ENCODE measurements at regions not wholly inside any gene's neighbourhood (a gene's known extent, or its start where the extent isn't known, plus 50 kb on each side); places are given as distances from the start of the nearest gene placed in this dataset.

DNA sequence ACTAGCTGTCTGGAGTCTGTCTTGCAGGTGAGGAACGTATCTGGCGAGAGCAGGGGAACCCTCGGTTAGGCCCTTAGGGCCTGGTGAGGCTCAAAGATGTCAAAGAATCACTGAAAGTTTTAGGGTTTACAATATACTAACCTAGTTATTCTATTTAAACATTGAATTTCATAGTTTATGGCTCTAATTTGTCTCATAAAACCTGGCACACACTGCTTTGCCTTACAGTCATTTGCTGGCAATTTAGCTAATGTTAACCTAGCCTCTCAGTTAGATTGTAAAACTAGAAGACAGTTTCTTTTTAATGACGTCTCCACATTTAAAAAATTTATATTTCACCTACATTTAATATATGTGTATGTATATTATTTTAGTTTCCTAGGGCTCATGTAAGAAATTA is 89.6 kb upstream of the DOCK10 start:
- no peak for DNase-seq

GRCh38 chr2:225130093-225130492 is 87.8 kb upstream of the DOCK10 start:
- DNase-seq = no peak

- DNase-seq = no peak
Measured at GRCh38 chr2:225124311-225125017, 82.2 kb upstream of the DOCK10 start.

DNA sequence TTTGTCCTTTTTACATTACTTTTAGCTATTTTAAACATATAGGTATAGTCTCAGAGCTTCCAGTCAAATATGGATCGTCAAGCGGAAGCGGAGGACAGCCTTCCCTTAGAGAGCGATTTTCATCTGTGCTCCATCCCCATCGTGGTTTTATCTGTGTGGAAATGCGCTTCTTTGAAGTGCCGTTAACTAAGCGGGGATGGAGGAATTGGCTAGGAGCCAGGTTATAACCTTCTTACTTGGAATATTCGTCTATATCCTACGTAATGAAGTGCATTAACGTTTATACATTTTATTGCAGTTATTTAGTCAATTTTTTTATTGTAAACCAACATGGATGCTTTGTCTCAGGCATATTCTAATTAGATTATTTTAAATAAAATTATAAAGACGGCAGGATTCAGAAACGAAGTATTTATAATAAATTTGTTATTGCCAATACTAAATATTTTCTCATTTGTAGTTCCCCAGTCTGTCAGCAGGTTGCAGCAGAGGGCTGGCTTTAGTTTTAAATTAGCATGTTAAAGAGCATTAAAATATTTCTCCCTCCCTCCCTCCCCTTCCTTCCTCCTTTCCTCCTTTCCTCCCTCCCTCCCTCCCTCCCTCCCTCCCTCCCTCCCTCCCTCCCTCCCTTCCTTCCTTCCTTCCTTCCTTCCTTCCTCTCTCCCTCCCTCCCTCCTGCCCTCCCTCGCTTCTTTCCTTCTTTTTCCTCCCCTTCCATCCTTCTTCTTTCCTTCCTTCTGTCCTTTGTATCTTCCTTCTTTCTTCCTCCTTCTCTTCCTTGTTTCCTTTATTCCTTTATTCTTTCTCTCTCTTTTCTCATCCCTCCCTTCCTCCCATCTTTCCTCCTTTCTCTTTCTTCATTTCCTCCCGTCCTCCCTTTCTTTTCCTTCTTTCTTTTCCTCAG is 80.6 kb upstream of the DOCK10 start:
- peak; percentile 31 for DNase-seq

- no peak for DNase-seq
Measured at GRCh38 chr2:225122007-225122406, 79.7 kb upstream of the DOCK10 start.

DNA sequence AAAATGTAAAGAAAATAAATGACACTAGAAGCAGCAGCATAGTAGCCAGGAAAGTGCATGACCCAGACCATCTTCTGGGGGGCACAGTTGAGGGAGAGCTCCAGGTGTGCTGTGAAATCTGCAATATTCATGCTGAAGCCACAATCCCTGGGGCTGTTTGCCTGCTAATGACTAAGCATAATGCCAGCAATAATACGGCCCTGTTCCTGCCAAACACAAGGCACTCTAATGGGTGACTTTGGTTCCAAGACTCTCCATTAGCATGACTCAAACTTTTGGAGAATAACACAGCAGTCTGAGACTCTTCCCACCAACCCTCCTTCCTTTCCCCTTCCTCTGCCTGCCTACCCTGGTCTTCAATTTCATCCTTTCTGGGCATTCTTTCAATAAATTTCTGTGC is 77.9 kb upstream of the DOCK10 start:
- no peak for DNase-seq

DNA sequence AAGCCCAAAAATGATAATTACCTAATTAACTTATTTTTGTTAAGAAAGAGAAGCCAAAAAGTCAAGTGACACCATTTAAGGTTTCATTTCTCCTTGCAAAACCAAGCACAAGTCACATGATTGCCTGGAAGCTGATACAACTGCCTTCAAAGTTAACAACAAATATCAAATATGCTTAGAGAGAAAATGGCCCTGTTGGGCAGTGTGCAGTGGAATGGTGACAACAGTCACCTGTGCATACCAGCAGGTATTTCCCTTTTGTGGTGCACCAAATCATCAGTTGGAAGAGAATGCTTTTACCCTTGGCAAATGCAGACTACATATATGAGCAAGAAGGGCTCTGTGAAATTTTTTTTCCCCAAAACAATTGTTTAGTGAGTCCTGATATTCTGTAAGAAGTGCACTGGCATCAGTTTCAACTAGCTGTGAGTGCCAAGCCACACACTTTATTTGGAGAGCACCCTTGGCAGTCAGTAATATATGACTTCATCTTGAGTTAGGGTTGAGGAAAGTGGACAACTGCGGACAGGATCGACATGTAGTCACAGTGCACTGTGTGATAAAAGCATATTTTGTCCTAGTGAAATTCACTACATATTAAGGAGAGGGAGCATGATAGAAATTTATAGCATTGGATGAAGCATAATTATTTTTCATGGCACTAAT is 74.9 kb upstream of the DOCK10 start:
- no peak for DNase-seq

DNA sequence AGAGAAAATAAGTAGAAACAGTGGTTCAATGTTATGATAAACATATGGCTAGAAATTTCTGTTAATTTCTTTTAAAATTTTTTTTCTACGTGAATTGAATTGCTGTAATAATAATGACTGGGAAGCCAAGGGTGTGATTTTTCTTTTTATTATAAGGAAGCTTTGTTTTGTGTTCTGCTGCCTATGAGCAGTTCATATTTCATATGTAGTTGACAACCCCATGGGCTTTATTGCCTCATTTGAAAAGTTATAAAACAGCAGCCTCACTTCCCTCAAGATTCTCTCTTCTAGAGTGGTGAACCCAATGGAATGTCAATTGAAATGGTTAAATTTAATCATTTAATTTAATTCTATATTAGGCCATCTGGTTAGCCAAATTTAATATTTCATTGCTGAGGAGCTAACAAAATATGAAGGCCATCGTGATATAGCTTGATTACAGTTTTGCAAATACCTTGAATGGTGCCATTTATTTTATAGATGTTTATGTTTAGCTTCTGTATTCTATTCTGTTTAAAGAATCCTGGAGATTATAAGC is 72.6 kb upstream of the DOCK10 start:
- no peak for DNase-seq

- no peak for DNase-seq
Measured at GRCh38 chr2:225113371-225114015, 71.2 kb upstream of the DOCK10 start.

DNA sequence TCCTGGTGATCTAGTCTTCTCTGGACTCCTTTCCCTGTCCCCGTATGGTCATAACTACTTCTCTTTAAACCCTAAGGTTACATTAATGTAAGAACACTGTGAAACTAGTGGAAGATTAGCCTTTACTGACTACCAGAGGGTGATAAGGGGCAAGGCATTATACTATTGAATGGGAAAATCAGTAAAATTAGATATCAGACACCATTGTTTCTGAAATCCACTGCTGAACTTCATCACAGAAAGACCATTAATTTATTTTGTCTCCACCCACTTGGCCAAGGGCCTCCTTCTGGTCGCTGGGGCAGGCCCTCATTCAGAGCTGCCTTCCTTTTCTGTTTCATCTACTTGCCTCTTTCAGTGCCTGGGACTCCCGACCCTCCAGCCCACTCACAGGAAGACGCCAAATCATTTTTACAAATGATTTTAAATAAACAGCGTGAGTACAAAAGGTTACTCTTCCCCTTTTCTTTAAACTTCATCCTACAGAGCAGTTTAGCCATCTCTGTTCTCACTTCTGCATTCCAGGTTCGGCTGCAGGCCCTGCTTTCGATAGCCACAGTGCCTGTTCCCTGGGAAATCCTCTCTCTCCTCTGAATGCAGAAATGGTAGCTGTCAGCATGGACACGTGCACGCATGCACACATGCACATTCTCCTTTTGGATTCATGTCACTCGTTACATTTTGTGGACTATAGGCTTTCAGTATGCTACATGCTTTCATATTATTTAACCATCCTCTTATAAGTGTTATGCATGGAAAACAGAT is 70.3 kb upstream of the DOCK10 start:
- DNase-seq = no peak

DNA sequence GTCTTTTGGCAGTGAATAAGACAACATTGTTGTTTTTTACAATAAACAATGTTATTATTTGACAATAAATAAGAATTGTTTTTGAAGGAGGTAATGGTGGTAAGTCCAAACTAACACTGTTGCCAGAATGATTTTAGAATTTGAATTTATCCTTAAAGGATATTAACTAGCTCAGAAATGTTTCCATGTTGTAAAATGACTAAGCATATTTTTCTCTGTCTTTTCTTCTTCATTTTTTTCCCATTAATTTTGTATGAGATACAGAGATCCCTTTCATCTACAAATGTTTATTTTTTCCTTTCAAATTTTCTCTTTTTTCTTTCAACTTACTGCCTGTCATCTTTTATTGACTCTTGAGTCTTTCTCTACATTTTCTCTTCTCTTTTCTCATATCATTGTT is 66.5 kb upstream of the DOCK10 start:
- no peak for DNase-seq

GRCh38 chr2:225104971-225105370 is 62.7 kb upstream of the DOCK10 start:
- DNase-seq = no peak

DNA sequence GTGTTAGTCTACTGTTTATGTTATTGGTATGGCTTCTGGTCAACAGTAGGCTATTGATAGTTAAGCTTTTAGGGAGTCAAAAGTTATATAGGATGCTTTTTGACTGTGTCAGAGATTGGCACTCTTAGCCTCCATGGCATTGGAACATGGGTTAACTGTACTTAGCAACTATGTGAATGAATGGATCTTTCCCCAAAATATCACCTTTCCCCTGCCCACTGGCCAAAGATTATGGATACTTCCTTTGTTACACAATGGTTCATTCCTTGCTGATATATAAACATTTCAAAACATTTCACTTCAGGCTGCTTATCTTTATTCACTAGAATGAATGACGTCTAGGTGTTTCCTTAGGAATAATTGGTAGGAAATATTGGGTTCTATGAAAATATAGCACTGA is 62.1 kb upstream of the DOCK10 start:
- no peak for DNase-seq

GRCh38 chr2:225103737-225104141 is 61.5 kb upstream of the DOCK10 start:
- DNase-seq = no peak

DNA sequence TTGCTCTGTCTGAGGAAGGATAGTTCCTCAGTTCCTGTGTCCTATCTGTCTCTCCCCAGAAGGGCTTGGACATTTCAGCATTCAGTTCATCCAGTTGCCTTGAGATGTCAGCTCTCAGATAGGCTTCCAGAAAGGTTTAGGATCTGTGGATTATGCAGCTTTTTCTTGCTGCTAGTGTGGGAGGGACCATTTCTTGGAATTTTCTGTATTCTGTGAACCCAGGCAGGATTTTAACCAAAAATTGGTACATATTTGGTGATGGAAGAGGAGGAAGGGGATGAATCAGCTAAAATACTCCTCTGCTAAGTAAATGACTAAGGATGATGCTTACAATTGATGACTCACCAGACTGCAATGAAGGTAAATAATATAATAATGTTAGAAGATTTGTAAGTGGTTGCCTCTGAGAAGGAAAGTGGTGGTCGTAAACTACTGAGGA is 58.6 kb upstream of the DOCK10 start:
- DNase-seq = no peak

DNA sequence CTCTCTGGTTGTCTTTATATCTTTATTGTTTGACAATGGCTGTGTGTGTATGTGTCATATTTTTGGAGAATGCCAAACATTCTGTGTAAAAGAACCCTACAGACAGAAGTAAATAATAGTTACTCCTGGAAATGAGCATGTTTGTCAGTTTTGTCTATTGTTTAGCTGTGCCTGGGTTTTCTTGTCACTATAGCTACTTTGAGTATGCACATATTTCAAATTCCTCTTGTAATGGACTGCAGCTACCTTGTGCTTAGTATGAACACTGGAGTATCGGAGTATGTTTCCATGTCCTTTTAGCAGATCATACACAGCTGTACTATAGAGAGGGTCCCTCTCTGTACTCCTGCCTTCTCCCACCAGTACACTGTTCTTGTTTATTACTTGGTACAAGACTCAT is 58.0 kb upstream of the DOCK10 start:
- no peak for DNase-seq

DNA sequence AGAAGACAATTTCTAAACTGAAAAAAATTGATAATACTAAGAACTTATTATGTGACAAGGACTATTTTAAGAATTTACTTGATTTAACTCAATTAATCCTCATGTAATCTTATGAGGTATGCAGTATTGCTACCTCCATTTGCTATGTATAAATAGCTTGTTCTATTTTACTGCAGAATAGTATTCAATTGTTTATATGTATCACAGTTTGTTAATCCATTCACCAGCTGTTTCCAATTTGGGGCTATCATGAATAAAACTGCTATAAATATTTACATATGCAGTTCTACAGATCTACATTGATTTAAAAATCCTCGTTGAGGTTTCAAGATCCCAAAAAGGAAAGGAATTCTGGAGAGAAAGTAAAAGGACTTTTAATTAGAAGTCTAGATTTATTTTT is 54.8 kb upstream of the DOCK10 start:
- DNase-seq = no peak

Data from CD4-positive, alpha-beta T cell treated with Interleukin-6 for 4 hours (primary cell).